LNCAP (cell line): ENCODE measurements at regions not wholly inside any gene's neighbourhood (a gene's known extent, or its start where the extent isn't known, plus 50 kb on each side); places are given as distances from the start of the nearest gene placed in this dataset.

Experiments
- TF ChIP-seq, protein P1 (sequence below): fragments of 450-650 bp; IDR thresholded peaks from 2 replicates; pipeline ENCODE4 v1.5.1; 2017; ENCODE audit warnings: mild to moderate bottlenecking

DNA sequence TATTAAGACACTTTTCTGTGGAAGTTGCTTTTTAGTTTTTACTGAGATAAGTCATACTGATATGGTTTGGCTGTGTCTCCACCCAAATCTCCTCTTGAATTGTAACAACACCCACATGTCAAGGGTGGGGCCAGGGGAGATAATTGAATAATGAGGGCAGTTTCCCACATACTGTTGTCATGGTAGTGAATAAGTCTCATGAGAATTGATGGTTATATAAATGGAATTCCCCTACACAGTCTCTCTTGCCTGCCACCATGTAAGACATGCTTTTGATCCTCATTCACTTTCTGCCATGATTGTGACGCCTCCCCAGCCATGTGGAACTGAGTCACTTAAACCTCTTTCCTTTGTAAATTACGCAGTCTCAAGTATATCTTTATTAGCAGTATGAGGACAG lies 1340.4 kb downstream of the SLITRK5 start:
- TF ChIP-seq, protein P1, sequence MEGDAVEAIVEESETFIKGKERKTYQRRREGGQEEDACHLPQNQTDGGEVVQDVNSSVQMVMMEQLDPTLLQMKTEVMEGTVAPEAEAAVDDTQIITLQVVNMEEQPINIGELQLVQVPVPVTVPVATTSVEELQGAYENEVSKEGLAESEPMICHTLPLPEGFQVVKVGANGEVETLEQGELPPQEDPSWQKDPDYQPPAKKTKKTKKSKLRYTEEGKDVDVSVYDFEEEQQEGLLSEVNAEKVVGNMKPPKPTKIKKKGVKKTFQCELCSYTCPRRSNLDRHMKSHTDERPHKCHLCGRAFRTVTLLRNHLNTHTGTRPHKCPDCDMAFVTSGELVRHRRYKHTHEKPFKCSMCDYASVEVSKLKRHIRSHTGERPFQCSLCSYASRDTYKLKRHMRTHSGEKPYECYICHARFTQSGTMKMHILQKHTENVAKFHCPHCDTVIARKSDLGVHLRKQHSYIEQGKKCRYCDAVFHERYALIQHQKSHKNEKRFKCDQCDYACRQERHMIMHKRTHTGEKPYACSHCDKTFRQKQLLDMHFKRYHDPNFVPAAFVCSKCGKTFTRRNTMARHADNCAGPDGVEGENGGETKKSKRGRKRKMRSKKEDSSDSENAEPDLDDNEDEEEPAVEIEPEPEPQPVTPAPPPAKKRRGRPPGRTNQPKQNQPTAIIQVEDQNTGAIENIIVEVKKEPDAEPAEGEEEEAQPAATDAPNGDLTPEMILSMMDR: no peak

DNA sequence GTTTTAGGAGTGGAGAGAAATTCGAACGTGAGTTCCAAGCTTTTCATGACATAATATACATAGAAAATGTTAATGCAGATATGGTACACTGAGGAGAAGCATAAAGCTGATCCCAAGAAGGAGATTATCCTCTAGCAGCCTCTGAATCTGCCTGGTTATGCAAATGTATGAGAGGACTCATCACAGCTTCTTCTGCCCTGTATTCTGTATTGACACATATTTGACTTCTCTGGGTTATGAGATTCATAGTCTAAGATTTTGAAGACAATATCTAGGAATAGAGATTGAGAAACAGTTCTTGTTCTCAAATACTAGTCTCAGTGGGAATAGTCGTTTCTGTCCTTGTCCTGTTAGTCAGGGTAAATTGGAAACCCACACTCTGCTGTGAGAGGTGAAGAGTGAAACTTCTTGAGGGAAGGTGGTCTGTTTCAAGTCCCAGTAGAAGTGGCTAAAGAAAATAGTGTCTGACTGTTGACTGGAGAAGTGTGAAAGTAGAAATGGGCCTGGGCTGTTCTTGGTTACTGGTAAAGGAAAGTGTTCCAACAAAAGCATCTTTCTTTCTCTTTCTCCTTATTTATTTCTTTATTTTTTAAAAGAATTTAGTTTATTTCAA lies 1356.6 kb downstream of the SLITRK5 start:
- TF ChIP-seq, protein P1: no peak

- TF ChIP-seq, protein P1: no peak
Observed at GRCh38 chr13:89029062-89029461, 1357.9 kb downstream of the SLITRK5 start.

GRCh38 chr13:89034015-89034414 lies 1362.8 kb downstream of the SLITRK5 start:
- TF ChIP-seq, protein P1: no peak

GRCh38 chr13:89052699-89053098 lies 1381.5 kb downstream of the SLITRK5 start:
- TF ChIP-seq, protein P1: no peak

DNA sequence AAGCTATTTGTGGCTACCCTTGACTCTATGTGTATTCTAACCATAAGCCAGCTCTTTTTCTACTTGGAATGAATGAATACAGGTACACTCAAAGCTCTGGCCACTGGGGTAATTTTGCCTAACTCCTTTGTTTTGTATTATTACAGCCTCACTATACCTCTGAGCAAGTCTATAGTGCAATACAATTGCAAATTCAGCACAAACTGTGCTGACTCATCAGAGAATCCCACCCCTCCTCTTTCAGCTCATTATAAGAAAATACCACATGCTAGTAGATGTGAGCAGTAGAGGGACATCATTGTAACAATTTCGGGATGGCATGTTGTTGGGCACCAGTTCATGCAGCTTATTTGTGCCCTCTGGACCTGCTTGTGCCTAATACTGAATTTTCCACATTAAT lies 1382.2 kb downstream of the SLITRK5 start:
- TF ChIP-seq, protein P1: no peak

DNA sequence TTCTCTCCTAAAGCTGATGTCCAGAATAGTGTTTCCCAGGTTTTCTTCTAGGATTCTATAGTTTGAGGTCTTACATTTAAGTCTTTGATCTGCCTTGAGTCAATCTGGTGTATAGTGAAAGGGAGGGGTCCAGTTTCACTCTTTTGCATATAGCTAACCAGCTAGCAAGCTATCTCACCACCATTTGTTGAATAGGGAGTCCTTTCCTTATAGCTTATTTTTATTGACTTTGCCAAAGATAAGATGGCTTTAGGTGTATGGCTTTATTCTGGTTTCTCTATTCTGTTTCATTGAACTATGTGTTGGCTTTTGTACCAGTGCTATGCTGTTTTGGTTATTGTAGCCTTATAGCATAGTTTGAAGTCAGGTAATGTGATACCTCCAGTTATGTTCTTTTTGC lies 1386.1 kb downstream of the SLITRK5 start:
- TF ChIP-seq, protein P1: no peak

DNA sequence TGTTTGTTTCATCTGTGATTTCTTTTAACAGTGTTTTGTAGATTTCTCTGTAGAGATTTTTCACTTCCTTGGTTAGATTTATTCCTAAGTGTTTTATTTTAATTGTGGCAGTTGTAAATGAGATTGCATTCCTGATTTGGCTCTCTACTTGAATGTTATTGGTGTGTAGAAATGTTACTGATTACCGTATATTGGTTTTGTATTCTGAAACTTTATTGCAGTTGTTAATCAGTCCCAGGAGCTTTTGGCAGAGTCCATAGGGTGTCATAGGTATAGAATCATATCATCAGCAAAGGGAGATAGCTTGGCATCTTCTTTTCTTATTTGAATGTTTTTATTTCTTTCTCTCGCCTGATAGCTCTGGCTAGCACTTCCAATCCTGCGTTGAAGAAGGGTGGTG lies 1386.7 kb downstream of the SLITRK5 start:
- TF ChIP-seq, protein P1: no peak
